ENCODE measurements at regions not wholly inside any gene's neighbourhood (a gene's known extent, or its start where the extent isn't known, plus 50 kb on each side); places are given as distances from the start of the nearest gene placed in this dataset.

DNA sequence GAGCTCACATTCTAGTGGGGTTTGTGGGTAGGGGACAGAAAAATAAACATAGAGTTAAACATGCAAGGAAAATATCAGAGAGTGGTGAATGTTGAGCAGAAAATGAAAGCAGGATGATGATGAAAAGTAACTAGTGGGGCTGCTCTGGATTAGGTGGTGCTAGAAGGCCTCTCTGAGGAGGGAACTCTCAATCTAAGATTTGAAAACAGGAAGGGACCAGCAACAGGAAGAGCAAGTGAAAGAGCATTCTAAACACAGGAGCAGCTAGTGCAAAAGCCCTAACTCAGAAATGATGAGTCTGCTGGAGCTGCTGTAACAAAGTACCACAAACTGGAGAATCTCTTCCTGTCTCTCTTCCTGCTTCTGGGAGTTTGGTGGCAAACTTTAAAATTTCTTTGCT is 468.6 kb upstream of the AGTR1 start:
- Mint-ChIP-seq H3K4me3 (ENCODE audit: unreplicated experiment) (no peak overlapping the region), H3K27me3 (ENCODE audit: low read depth) (no peaks in the 10 kb centered on the region), H3K9me3 (ENCODE audit: low read depth) (no peaks in the 10 kb centered on the region), H3K36me3 (ENCODE audit: low read depth) (no peaks in the 10 kb centered on the region), H3K27ac (ENCODE audit: unreplicated experiment) (no peak overlapping the region), H3K4me1 (ENCODE audit: low read depth) (peaks cover 8% of the 10 kb centered on the region)
- no peak for DNase-seq (ENCODE audit: low spot score)
- TF ChIP-seq, protein P1, sequence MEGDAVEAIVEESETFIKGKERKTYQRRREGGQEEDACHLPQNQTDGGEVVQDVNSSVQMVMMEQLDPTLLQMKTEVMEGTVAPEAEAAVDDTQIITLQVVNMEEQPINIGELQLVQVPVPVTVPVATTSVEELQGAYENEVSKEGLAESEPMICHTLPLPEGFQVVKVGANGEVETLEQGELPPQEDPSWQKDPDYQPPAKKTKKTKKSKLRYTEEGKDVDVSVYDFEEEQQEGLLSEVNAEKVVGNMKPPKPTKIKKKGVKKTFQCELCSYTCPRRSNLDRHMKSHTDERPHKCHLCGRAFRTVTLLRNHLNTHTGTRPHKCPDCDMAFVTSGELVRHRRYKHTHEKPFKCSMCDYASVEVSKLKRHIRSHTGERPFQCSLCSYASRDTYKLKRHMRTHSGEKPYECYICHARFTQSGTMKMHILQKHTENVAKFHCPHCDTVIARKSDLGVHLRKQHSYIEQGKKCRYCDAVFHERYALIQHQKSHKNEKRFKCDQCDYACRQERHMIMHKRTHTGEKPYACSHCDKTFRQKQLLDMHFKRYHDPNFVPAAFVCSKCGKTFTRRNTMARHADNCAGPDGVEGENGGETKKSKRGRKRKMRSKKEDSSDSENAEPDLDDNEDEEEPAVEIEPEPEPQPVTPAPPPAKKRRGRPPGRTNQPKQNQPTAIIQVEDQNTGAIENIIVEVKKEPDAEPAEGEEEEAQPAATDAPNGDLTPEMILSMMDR (IDR thresholded peaks at IDR 0.05) = no peak

DNA sequence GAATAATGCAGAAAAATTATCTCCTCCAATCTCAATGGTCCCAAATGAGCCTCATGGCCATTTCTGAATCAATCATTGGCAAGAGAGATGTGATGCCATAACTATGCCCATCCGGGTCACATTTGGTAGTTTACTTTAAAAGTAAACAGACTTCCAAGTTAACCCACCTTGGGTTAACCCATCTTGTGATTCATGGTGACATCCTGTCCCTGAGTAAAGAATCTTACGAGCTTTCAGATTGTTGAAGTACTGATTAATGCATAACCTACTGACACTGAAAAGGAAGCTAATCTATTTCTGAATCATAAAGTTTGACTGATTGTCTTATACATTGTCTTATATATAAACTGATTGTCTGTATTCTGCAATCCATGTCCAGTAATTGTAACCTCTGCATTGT is 467.2 kb upstream of the AGTR1 start:
- Mint-ChIP-seq H3K27ac (ENCODE audit: unreplicated experiment) (no peak overlapping the region), H3K4me3 (ENCODE audit: unreplicated experiment) (no peak overlapping the region), H3K4me1 (ENCODE audit: low read depth) (peaks cover 8% of the 10 kb centered on the region), H3K27me3 (ENCODE audit: low read depth) (no peaks in the 10 kb centered on the region), H3K9me3 (ENCODE audit: low read depth) (no peaks in the 10 kb centered on the region), H3K36me3 (ENCODE audit: low read depth) (no peaks in the 10 kb centered on the region)
- no peak for DNase-seq (ENCODE audit: low spot score)
- TF ChIP-seq, protein P1 (IDR thresholded peaks at IDR 0.05) = no peak

DNA sequence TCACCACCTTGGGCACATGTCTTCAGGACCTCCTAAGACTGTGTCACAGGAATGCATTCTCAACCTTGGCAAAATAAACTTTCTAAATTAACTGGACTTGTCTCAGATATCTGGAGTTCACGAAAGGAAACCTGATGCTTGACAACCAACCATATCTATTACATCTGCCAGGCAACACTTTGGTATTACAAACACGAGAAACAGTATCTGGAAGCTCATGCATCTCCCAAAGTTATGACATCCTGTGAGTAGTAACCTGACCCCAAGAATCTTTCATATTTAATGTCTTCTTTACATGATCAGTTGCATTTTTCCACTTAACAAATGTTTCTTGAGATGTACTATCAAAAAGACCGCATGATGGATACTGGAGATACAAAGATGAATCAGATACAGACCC is 465.3 kb upstream of the AGTR1 start:
- Mint-ChIP-seq H3K4me1 (ENCODE audit: low read depth) (peaks cover 8% of the 10 kb centered on the region), H3K27me3 (ENCODE audit: low read depth) (no peaks in the 10 kb centered on the region), H3K36me3 (ENCODE audit: low read depth) (no peaks in the 10 kb centered on the region), H3K4me3 (ENCODE audit: unreplicated experiment) (no peak overlapping the region), H3K9me3 (ENCODE audit: low read depth) (no peaks in the 10 kb centered on the region), H3K27ac (ENCODE audit: unreplicated experiment) (no peak overlapping the region)
- no peak for DNase-seq (ENCODE audit: low spot score)
- TF ChIP-seq, protein P1 (IDR thresholded peaks at IDR 0.05) = no peak

DNA sequence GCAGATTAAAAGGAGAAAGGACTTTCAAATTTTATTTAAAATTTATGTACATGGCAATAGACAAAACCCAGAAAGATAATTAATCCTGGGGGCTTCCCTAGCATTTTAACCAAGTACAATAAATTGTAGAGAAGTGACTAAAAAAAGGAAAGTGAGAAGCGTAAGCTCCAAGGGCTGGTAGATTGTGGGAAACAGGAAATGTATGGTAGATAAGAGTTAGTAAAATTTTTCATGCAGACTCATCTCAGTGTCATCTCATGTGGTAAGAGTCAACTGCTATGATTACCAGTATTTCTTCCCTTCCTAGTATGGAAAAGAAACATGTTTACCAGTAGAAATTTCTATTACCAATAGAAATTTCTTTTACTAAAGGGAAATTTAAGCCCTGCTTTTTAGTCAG is 464.3 kb upstream of the AGTR1 start:
- Mint-ChIP-seq H3K4me1 (ENCODE audit: low read depth) (peaks cover 6% of the 10 kb centered on the region), H3K36me3 (ENCODE audit: low read depth) (no peaks in the 10 kb centered on the region), H3K27me3 (ENCODE audit: low read depth) (no peaks in the 10 kb centered on the region), H3K27ac (ENCODE audit: unreplicated experiment) (no peak overlapping the region), H3K4me3 (ENCODE audit: unreplicated experiment) (no peak overlapping the region), H3K9me3 (ENCODE audit: low read depth) (no peaks in the 10 kb centered on the region)
- no peak for DNase-seq (ENCODE audit: low spot score)
- TF ChIP-seq, protein P1 (IDR thresholded peaks at IDR 0.05) = no peak

DNA sequence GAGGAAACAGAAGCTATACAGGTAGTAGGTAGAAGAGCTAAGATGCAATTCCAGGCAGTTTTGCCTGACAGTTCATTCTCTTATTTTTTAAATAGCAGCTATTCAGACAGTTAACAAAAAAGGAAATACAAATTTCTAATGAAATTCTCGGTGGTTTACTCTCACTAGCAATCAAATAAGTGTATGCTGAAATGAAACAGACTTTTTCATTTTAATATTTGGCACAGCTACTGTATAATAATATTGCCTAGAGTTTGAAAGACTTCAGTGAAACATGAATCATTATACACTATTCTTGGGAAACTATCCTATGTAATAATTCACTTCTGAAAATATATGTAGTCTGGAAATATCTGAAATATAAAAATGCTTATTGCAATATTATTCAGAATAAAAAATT is 463.2 kb upstream of the AGTR1 start:
- no peaks in the 10 kb centered on the region for H3K27me3 Mint-ChIP-seq (ENCODE audit: low read depth)
- DNase-seq (ENCODE audit: low spot score) = no peak
- H3K27ac Mint-ChIP-seq (ENCODE audit: unreplicated experiment) = no peak overlapping the region
- TF ChIP-seq, protein P1 (IDR thresholded peaks at IDR 0.05) = no peak
- no peak overlapping the region for H3K4me3 Mint-ChIP-seq (ENCODE audit: unreplicated experiment)
- H3K36me3 Mint-ChIP-seq (ENCODE audit: low read depth) = no peaks in the 10 kb centered on the region
- peaks cover 9% of the 10 kb centered on the region for H3K4me1 Mint-ChIP-seq (ENCODE audit: low read depth)
- H3K9me3 Mint-ChIP-seq (ENCODE audit: low read depth) = no peaks in the 10 kb centered on the region

All from chondrocyte (in vitro differentiated cells).